ENCODE measurements at regions not wholly inside any gene's neighbourhood (a gene's known extent, or its start where the extent isn't known, plus 50 kb on each side); places are given as distances from the start of the nearest gene placed in this dataset.

DNA sequence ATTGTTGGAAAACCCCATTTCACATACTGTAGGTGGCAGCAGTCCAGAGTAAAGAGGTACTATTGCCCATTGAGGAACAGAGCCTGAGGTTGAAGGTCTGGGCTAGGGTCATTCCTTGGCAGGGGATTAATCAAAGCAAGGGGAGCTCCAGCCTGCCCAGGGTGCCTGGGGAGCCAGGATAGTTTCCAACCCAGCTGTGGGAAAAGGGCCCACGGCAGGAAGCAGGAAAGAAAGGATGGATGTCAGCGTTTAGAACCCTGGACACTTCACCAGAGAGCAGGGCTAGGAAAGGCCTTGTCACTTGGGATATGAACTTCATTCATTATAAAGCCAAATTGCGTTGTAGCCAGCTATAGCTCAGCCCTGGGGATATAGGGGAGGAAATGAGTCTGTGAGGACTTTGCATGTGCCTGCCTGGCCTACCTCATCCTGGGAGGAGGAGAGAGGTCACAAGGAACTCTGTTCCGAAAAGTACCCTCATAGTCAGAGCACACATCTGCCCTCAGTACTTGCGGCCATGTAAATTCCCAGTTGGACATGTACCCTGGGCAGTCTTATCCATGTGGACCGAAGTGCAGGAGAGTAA lies 140.2 kb upstream of the COPS8 start:
- TF ChIP-seq, protein P1, sequence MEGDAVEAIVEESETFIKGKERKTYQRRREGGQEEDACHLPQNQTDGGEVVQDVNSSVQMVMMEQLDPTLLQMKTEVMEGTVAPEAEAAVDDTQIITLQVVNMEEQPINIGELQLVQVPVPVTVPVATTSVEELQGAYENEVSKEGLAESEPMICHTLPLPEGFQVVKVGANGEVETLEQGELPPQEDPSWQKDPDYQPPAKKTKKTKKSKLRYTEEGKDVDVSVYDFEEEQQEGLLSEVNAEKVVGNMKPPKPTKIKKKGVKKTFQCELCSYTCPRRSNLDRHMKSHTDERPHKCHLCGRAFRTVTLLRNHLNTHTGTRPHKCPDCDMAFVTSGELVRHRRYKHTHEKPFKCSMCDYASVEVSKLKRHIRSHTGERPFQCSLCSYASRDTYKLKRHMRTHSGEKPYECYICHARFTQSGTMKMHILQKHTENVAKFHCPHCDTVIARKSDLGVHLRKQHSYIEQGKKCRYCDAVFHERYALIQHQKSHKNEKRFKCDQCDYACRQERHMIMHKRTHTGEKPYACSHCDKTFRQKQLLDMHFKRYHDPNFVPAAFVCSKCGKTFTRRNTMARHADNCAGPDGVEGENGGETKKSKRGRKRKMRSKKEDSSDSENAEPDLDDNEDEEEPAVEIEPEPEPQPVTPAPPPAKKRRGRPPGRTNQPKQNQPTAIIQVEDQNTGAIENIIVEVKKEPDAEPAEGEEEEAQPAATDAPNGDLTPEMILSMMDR (IDR thresholded peaks at IDR 0.05) = no peak
- no peak for TF ChIP-seq POLR2A (IDR thresholded peaks at IDR 0.05)
